Tibial artery (tissue), 4 donors: ENCODE measurements at regions not wholly inside any gene's neighbourhood (a gene's known extent, or its start where the extent isn't known, plus 50 kb on each side); places are given as distances from the start of the nearest gene placed in this dataset.

ENCODE experiments used
- DNase-seq, 2 donors: peaks; one replicate each; pipeline ENCODE4 v3.0.0-alpha.2; 2019
- H3K27ac ChIP-seq, 2 donors: fragments of 200-600 bp; sonication (generic) in 1 of 2; 1 replicate in 1 of 2; 2 replicates in 1 of 2; pipeline ENCODE4 v1.5.1; 2018 to 2019; ENCODE audit warnings: mild to moderate bottlenecking in 1 of 2
- H3K27me3 ChIP-seq, 2 donors: fragments of 200-600 bp; sonication (generic) in 1 of 2; one replicate each; pipeline versions ENCODE4 v1.5.1 to v1.6.0; 2016 to 2019
- H3K36me3 ChIP-seq, 3 donors: fragments of 200-600 bp; sonication (generic) in 2 of 3; one replicate each; pipeline ENCODE4 v1.5.1; 2016 to 2019; ENCODE audit warnings: mild to moderate bottlenecking in 2 of 3
- H3K4me1 ChIP-seq, 4 donors: fragments of 200-600 bp; sonication (generic) in 2 of 4; 1 replicate in 3 of 4; 2 replicates in 1 of 4; pipeline ENCODE4 v1.5.1; 2016 to 2019
- H3K4me3 ChIP-seq, 2 donors: fragments of 200-600 bp; sonication (generic) in 1 of 2; 1 replicate in 1 of 2; 2 replicates in 1 of 2; pipeline ENCODE4 v1.5.1; 2018 to 2019; ENCODE audit warnings: mild to moderate bottlenecking in 2 of 2
- H3K9me3 ChIP-seq, 3 donors: fragments of 200-600 bp; sonication (generic) in 1 of 3; one replicate each; pipeline ENCODE4 v1.5.1; 2016 to 2019
- intact Hi-C: fragments of 100-400 bp; cut with DNase I; formaldehyde crosslinking; loops from one replicate; pipeline ENCODE4 v1.15.0; 2023; ENCODE audit warnings: low total_unique reads
- TF ChIP-seq, protein P1 (sequence below), 2 experiments: fragments of 200-600 bp in 1 of 2; fragments of 450-650 bp in 1 of 2; IDR thresholded peaks; one replicate each; pipeline ENCODE4 v1.5.1; 2017 to 2019; ENCODE audit warnings: antibody characterized with exemption in 2 of 2, mild to moderate bottlenecking in 1 of 2, moderate library complexity in 1 of 2

DNA sequence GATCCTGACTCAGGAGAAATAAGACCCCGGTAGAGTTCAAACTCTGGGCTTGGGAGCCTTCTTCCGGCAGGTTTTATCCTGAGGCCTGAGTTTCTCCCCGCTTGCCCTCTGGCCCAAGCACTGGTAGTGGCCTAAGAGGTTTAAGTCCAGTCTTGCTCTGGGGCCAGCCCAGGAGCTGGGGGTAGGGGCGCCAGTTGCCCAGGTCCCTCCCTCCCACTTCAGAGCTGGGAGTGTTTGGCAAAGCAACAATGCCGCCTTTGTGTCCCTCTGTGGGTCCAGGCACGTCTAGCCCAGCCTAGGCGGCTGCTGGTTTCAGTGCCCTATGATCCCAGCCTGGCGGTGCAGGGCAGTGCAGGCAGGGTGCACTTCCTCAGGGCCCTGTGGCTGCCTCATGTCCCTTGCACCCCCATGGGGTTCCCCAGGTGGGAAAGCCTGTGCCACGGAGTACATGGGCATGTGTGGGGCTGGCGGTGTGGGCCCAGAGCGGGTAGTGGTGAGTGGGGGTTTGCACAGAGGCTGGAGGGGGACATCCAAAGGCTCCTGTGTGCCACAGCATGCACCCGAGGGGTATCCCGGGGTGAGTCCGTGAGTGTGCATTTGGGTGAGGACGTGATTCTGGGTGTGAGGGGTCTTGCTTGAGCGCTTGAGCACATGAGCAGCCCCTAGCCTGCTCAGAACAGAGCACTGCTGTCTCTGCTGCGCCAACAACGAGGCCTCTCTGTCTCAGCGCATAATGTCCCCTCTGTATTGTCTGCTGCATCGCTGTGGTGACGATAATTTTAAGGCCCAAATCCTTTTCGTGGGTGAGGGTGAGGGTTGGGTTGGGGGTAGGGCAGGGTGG, 61.7 kb upstream of the PSD2 start:
- TF ChIP-seq, protein P1, sequence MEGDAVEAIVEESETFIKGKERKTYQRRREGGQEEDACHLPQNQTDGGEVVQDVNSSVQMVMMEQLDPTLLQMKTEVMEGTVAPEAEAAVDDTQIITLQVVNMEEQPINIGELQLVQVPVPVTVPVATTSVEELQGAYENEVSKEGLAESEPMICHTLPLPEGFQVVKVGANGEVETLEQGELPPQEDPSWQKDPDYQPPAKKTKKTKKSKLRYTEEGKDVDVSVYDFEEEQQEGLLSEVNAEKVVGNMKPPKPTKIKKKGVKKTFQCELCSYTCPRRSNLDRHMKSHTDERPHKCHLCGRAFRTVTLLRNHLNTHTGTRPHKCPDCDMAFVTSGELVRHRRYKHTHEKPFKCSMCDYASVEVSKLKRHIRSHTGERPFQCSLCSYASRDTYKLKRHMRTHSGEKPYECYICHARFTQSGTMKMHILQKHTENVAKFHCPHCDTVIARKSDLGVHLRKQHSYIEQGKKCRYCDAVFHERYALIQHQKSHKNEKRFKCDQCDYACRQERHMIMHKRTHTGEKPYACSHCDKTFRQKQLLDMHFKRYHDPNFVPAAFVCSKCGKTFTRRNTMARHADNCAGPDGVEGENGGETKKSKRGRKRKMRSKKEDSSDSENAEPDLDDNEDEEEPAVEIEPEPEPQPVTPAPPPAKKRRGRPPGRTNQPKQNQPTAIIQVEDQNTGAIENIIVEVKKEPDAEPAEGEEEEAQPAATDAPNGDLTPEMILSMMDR (IDR thresholded peaks at IDR 0.05) = no peak

DNA sequence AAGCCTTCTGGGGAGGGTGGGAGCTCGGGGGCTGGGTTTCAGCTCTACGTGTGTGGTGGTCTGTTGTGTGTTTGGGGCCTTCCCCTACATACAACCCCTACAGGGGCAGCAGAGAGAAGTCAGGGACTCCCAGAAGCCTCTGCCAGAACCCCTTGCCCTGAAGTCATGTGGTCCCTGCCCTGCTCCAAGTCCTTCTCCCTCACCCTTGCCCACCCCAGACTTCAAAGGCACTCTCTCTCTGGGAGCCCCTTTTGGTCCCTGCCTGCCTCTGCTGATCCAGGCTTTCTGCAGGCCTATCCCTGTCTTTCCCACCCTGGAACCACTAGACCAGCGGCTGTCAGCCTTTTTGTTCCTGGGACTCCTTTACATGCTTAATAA, 61.1 kb upstream of the PSD2 start:
- intact Hi-C loops = no loop called here
- TF ChIP-seq, protein P1 (IDR thresholded peaks at IDR 0.05) = no peak

More for the DNA sequence above, 61.7 kb upstream of the PSD2 start:
- H3K9me3 ChIP-seq = no peaks in the 10 kb centered on the region
- no peaks in the 10 kb centered on the region for H3K36me3 ChIP-seq
- H3K27ac ChIP-seq = no peak overlapping the region
- intact Hi-C loops = no loop called here
- no peaks in the 10 kb centered on the region for H3K27me3 ChIP-seq
- no peak for DNase-seq
- H3K4me1 ChIP-seq = no peaks in the 10 kb centered on the region
- H3K4me3 ChIP-seq = no peak overlapping the region

DNA sequence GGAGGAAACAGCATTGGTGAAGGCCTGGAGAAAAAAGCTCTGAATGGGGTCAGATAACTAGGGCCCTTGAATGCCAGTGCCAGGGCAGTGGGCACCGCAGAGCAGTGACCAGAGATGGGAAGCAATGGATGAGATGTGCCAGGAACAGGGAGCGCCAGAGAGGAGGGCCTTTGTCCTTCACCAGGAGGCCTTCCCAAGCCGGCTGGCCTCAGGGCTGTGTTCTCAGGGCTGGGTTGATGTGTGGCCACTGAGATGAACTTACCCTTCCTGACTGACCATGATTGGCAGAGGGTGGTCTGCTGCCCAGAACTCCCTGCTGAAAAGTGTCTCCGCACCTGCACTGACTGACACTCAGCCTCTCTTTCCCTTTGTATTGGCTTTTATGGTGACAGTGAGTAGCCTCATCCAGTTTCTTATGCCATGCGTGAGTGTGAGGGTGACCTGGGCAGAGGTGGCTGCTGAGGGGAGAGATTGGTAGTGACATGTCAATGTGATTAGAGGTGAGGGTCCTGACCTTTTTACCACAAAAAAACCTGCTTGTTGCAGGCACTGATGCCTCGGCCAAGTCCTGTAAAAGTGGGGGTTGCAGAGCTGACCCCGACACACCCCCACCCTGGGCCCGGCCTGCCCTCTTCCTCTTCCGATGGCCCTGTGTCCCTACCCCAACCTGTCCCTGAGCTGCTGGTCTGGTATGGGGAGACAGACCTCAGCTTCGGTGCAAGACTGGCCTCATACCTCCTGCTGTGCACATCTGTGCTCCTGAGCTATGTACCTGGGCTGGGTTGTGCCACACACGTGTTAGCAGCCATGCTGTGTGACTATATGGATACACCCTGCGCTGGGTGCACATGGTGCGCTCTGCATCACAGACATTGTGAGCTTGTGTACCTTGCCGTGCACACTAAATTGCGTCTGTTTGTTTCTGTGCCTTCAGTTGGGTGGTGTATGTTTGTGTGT, 57.1 kb upstream of the PSD2 start:
- no peaks in the 10 kb centered on the region for H3K9me3 ChIP-seq
- no peak overlapping the region for H3K27ac ChIP-seq
- H3K36me3 ChIP-seq = no peaks in the 10 kb centered on the region
- H3K4me3 ChIP-seq = no peak overlapping the region
- TF ChIP-seq, protein P1 (IDR thresholded peaks at IDR 0.05) = no peak
- DNase-seq = no peak
- H3K27me3 ChIP-seq = no peaks in the 10 kb centered on the region
- no peaks in the 10 kb centered on the region for H3K4me1 ChIP-seq
- intact Hi-C loops = no loop called here

More for the DNA sequence above, 61.1 kb upstream of the PSD2 start:
- Histone ChIP-seq H3K4me1 (no peaks in the 10 kb centered on the region), H3K27me3 (no peaks in the 10 kb centered on the region), H3K9me3 (no peaks in the 10 kb centered on the region), H3K27ac (no peak overlapping the region), H3K36me3 (no peaks in the 10 kb centered on the region), H3K4me3 (no peak overlapping the region)
- DNase-seq = no peak

DNA sequence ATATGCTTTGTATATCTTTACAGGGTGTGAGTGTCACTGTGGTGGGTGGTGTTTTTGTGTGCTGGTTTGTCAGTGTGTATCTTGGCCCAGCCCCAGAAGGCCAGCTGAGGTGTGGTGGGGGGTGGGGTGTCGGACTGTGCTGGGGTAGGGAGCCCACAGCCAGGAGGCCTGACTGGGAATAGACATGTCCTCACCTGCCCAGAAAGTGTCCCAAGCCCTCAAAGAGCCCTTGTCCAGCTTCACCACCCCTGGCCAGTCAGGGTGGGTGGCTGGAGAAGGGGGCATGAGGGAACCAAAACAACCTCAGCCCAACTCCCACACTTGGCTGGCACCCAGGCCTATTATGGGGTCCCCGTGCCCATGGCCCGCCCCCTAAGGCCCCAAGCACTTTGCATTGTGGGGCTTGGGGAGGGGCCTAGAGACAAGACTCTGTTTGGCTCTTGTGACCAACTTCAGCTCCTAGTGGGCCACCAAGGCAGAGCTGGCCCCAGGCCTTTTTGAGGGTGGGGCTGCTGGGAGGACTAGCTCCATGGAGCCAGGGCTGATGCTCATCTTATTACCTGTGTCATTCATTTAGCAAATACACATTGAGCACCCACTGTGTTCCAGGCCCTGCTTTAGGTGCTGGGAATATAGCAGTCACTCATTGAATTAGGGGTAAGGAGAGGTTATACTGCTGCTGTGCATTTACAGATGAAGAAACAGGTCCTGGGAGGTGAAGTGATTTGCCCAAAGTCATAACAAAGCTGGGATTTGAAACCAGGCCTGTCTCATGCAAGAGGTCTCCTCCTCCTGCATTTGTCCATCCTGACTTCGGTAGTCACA, 56.2 kb upstream of the PSD2 start:
- Histone ChIP-seq H3K9me3 (no peaks in the 10 kb centered on the region), H3K4me1 (peaks cover 0 to 3% (median 1%) of the 10 kb centered on the region in 4 donors), H3K27ac (no peak overlapping the region), H3K36me3 (no peaks in the 10 kb centered on the region), H3K4me3 (no peak overlapping the region), H3K27me3 (no peaks in the 10 kb centered on the region)
- intact Hi-C loops = no loop called here
- TF ChIP-seq, protein P1 (IDR thresholded peaks at IDR 0.05) = no peak
- no peak for DNase-seq
